Breast epithelium (tissue), 4 donors: ENCODE measurements at regions not wholly inside any gene's neighbourhood (a gene's known extent, or its start where the extent isn't known, plus 50 kb on each side); places are given as distances from the start of the nearest gene placed in this dataset.

ENCODE experiments used
- DNase-seq, 2 donors: peaks; one replicate each; pipeline ENCODE4 v3.0.0-alpha.2; 2019; ENCODE audit warnings: low spot score in 2 of 2
- H3K27ac ChIP-seq, 2 donors: fragments of 200-600 bp; sonication (generic) in 1 of 2; one replicate each; pipeline ENCODE4 v1.5.1; 2016 to 2019; ENCODE audit warnings: mild to moderate bottlenecking in 1 of 2
- H3K27me3 ChIP-seq, 2 donors: fragments of 200-600 bp; sonication (generic) in 1 of 2; one replicate each; pipeline versions ENCODE4 v1.5.1 to v1.6.0; 2017 to 2019; ENCODE audit warnings: control low read depth in 1 of 2, mild to moderate bottlenecking in 1 of 2
- H3K36me3 ChIP-seq: fragments of 200-600 bp; one replicate; pipeline ENCODE4 v1.5.1; 2019
- H3K4me1 ChIP-seq, 2 donors: fragments of 200-600 bp; sonication (generic); one replicate each; pipeline ENCODE4 v1.5.1; 2016 to 2019; ENCODE audit warnings: control low read depth in 1 of 2
- H3K4me3 ChIP-seq, 3 donors: fragments of 200-600 bp; sonication (generic); 1 replicate in 2 of 3; 2 replicates in 1 of 3; pipeline ENCODE4 v1.5.1; 2016 to 2019; ENCODE audit warnings: mild to moderate bottlenecking in 3 of 3, moderate library complexity in 2 of 3
- H3K9me3 ChIP-seq, 2 donors: fragments of 200-600 bp; sonication (generic) in 1 of 2; one replicate each; pipeline ENCODE4 v1.5.1; 2016 to 2019; ENCODE audit warnings: control low read depth in 1 of 2
- CTCF ChIP-seq, 3 donors: fragments of 450-650 bp; IDR thresholded peaks; one replicate each; pipeline ENCODE4 v1.5.1; 2016 to 2017; ENCODE audit warnings: antibody characterized with exemption in 3 of 3, mild to moderate bottlenecking in 3 of 3, moderate library complexity in 3 of 3
- POLR2A ChIP-seq: fragments of 450-650 bp; IDR thresholded peaks from one replicate; pipeline ENCODE4 v1.6.1; 2016; ENCODE audit warnings: antibody characterized with exemption, mild to moderate bottlenecking, moderate library complexity
- POLR2AphosphoS5 ChIP-seq, 3 donors: sonication (generic); formaldehyde crosslinking; IDR thresholded peaks; one replicate each; pipeline ENCODE4 v1.6.1; 2017; ENCODE audit warnings: antibody characterized with exemption in 3 of 3
- intact Hi-C: fragments of 100-400 bp; cut with DNase I; formaldehyde crosslinking; loops from one replicate; pipeline ENCODE4 v1.15.1; 2023; ENCODE audit warnings: low total_unique reads

GRCh38 chr18:73859837-73860397, 287.7 kb downstream of the FBXO15 start:
- H3K27ac ChIP-seq: no peak overlapping the region
- no peaks in the 10 kb centered on the region for H3K9me3 ChIP-seq
- no peak overlapping the region for H3K4me3 ChIP-seq
- intact Hi-C loops: no loop called here
- no peak for DNase-seq
- H3K36me3 ChIP-seq: no peaks in the 10 kb centered on the region
- no peaks in the 10 kb centered on the region for H3K27me3 ChIP-seq
- no peaks in the 10 kb centered on the region for H3K4me1 ChIP-seq
- TF ChIP-seq POLR2A (no peak), CTCF (IDR thresholded peaks at IDR 0.05) (no peak), POLR2AphosphoS5 (IDR thresholded peaks at IDR 0.05) (no peak)

- H3K9me3 ChIP-seq: no peaks in the 10 kb centered on the region
- no peaks in the 10 kb centered on the region for H3K36me3 ChIP-seq
- H3K27ac ChIP-seq: no peak overlapping the region
- no peaks in the 10 kb centered on the region for H3K4me1 ChIP-seq
- no peaks in the 10 kb centered on the region for H3K27me3 ChIP-seq
- DNase-seq: no peak
- no peak for TF ChIP-seq POLR2AphosphoS5 (IDR thresholded peaks at IDR 0.05)
- no peak for TF ChIP-seq CTCF (IDR thresholded peaks at IDR 0.05)
- TF ChIP-seq POLR2A: no peak
- intact Hi-C loops: no loop called here
- H3K4me3 ChIP-seq: no peak overlapping the region
Measured at GRCh38 chr18:73852789-73853549, 294.7 kb downstream of the FBXO15 start.

DNA sequence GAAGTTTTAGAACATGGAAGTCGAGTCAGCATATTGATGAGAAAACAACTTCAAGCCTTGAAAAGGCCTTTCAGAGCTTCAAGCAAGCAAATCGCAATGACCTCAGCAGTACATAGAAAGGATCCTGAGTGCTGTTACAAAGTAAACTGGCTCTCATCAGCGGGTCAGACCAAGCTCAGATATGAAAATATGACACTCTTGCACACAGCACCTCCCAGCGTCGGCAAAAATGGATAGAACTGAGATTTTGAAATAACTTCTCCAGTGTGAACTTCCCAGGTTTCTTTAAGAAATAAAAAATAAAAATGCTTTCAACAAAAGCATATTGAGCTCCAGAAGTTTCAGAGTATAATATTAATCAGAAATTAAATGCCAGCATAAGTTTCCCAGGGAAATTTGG, 296.9 kb downstream of the FBXO15 start:
- Histone ChIP-seq H3K4me3 (no peak overlapping the region), H3K4me1 (no peaks in the 10 kb centered on the region), H3K36me3 (no peaks in the 10 kb centered on the region), H3K9me3 (no peaks in the 10 kb centered on the region), H3K27me3 (no peaks in the 10 kb centered on the region), H3K27ac (no peak overlapping the region)
- no peak for TF ChIP-seq POLR2A
- TF ChIP-seq CTCF (IDR thresholded peaks at IDR 0.05): no peak
- no peak for TF ChIP-seq POLR2AphosphoS5 (IDR thresholded peaks at IDR 0.05)
- intact Hi-C loops: no loop called here
- no peak for DNase-seq

- Histone ChIP-seq H3K36me3 (no peaks in the 10 kb centered on the region), H3K4me1 (no peaks in the 10 kb centered on the region), H3K27ac (no peak overlapping the region), H3K9me3 (no peaks in the 10 kb centered on the region), H3K27me3 (no peaks in the 10 kb centered on the region), H3K4me3 (no peak overlapping the region)
- intact Hi-C loops: no loop called here
- DNase-seq: no peak
- TF ChIP-seq CTCF (IDR thresholded peaks at IDR 0.05) (no peak), POLR2AphosphoS5 (IDR thresholded peaks at IDR 0.05) (no peak), POLR2A (no peak)
Measured at GRCh38 chr18:73848656-73849055, 299.0 kb downstream of the FBXO15 start.

DNA sequence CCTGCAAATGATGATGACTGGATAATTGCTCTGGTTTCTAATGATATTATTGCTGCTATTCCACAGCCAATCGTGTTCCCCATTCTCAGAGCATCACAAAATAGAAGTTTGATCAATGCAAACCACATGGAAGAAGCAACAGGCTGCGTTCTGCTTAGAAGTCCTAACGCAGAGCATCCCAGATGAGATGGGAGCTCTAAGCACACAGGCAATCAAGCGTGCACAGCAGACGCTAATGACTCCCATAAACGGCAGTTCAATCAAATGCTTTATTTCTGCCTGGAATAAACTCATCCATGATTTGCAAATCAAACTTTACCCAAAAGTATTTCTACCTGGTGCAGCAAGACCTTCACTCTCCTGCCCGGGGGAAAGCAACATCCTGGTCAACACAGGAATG, 304.2 kb downstream of the FBXO15 start:
- H3K36me3 ChIP-seq: no peaks in the 10 kb centered on the region
- H3K4me1 ChIP-seq: no peaks in the 10 kb centered on the region
- no peak for DNase-seq
- H3K27me3 ChIP-seq: peaks cover 0 to 3% of the 10 kb centered on the region in 2 donors
- no peak for TF ChIP-seq CTCF (IDR thresholded peaks at IDR 0.05)
- TF ChIP-seq POLR2AphosphoS5 (IDR thresholded peaks at IDR 0.05): no peak
- TF ChIP-seq POLR2A: no peak
- intact Hi-C loops: no loop called here
- H3K9me3 ChIP-seq: no peaks in the 10 kb centered on the region
- H3K4me3 ChIP-seq: no peak overlapping the region
- H3K27ac ChIP-seq: no peak overlapping the region
